Activated T-helper 1 cell treated with anti-CD3 and anti-CD28 coated beads, Interleukin-12 subunit alpha, Interleukin-12 subunit beta, Interleukin-2, Interleukin-4 antibody, amounts not matched to agents 30 ng/mL and 10 ng/mL and 1 ng/mL, durations not matched to agents 14 hours and 24 hours and 36 hours (primary cell): ENCODE measurements at regions not wholly inside any gene's neighbourhood (a gene's known extent, or its start where the extent isn't known, plus 50 kb on each side); places are given as distances from the start of the nearest gene placed in this dataset.
"Not testable (repeated sequence)": the region's sequence is repeated elsewhere in the genome, so short reads cannot be mapped to it uniquely, and the experiment has no call there.

Source experiments
- DNase-seq: peaks from one replicate; pipeline ENCODE4 v3.0.0; 2021; ENCODE audit warnings: low spot score
- H3K27ac Mint-ChIP-seq: one replicate; pipeline ENCODE4 v1.8.0; 2021; ENCODE audit warnings: mild to moderate bottlenecking, mixed read lengths
- H3K27me3 Mint-ChIP-seq: one replicate; pipeline ENCODE4 v1.8.0; 2022; ENCODE audit warnings: mild to moderate bottlenecking, moderate library complexity, mixed read lengths; ENCODE audit not compliant: insufficient read depth
- H3K36me3 Mint-ChIP-seq: one replicate; pipeline ENCODE4 v1.8.0; 2021; ENCODE audit warnings: low read depth, mixed read lengths
- H3K4me1 Mint-ChIP-seq: one replicate; pipeline ENCODE4 v1.8.0; 2021; ENCODE audit warnings: low read depth, mixed read lengths
- H3K4me3 Mint-ChIP-seq: one replicate; pipeline ENCODE4 v1.8.0; 2021; ENCODE audit warnings: mild to moderate bottlenecking, moderate library complexity, mixed read lengths
- H3K9me3 Mint-ChIP-seq: one replicate; pipeline ENCODE4 v1.8.0; 2021; ENCODE audit warnings: mixed read lengths
- intact Hi-C: fragments of 100-400 bp; cut with micrococcal nuclease; formaldehyde crosslinking; loops from one replicate; pipeline ENCODE4 v1.15.1; 2024

- Mint-ChIP-seq H3K4me1 (no peaks in the 10 kb centered on the region), H3K27me3 (peaks cover 10% of the 10 kb centered on the region), H3K36me3 (no peaks in the 10 kb centered on the region), H3K4me3 (no peak overlapping the region), H3K9me3 (peaks cover 2% of the 10 kb centered on the region), H3K27ac (no peak overlapping the region)
- intact Hi-C loops = no loop called here
- DNase-seq = no peak
Observed at GRCh38 chr20:24842274-24842917, 106.7 kb upstream of the CST7 start.

DNA sequence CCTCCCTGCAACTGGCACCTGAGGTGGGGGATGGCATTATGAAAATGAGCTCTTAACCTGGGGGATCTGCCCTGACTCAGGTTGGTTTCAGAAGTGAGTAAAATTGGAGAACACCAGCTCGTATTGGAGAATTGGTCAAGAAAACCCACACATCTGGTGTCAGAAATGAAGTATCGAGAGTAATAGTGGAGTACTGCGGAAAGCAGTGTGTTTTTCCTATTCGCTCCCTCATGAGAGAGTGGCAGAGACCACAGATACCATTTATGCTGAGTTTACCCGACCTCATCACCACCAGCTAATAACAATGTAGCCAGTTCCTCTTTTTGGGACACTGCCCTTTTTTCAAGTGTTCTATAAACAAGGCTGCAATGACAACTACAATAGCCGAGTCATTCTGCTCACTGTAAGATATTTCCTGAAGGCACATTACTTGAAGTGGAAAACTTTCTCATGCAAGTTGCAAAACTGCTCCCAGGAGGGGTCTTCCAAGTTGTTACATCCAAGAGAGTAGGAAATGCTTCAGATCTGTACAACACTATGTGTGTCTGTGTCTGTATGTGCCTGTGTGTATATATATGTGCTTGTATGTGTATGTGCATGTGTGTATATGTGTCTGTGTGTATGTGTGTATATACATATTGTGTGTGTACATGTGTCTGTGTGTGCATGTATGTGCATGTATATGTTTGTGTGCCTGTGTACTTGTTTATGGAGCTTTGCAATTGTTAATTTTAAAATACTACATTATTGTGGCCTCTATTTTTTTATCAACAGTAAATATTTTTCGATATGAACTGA is 106.0 kb upstream of the CST7 start:
- intact Hi-C loops = no loop called here
- H3K36me3 Mint-ChIP-seq = no peaks in the 10 kb centered on the region
- no peak overlapping the region for H3K27ac Mint-ChIP-seq
- no peaks in the 10 kb centered on the region for H3K4me1 Mint-ChIP-seq
- no peak overlapping the region for H3K4me3 Mint-ChIP-seq
- no peak for DNase-seq
- H3K9me3 Mint-ChIP-seq = peaks cover 6% of the 10 kb centered on the region
- peaks cover 11% of the 10 kb centered on the region for H3K27me3 Mint-ChIP-seq

DNA sequence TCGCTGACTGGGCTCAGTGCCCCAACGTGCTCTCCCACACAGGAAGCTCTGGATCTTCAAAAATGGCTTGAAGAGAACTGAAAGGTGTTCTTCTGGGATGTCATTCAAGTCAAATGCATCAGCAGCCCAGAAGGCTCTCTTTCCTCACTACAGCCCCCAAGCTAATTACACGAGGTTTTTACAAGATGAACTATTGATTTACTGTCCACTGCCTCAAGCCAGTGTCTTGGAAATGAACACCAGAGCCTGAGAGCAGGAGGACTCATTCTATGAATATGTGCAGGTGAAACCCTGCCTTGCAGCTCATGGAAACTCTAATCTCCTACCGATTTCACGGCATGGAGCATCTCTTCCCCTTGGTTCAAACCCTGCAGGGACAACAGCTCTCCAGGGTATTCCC is 98.9 kb upstream of the CST7 start:
- H3K27ac Mint-ChIP-seq = no peak overlapping the region
- no peaks in the 10 kb centered on the region for H3K36me3 Mint-ChIP-seq
- intact Hi-C loops = no loop called here
- H3K9me3 Mint-ChIP-seq = peaks cover 6% of the 10 kb centered on the region
- DNase-seq = no peak
- no peak overlapping the region for H3K4me3 Mint-ChIP-seq
- no peaks in the 10 kb centered on the region for H3K4me1 Mint-ChIP-seq
- peaks cover 12% of the 10 kb centered on the region for H3K27me3 Mint-ChIP-seq

DNA sequence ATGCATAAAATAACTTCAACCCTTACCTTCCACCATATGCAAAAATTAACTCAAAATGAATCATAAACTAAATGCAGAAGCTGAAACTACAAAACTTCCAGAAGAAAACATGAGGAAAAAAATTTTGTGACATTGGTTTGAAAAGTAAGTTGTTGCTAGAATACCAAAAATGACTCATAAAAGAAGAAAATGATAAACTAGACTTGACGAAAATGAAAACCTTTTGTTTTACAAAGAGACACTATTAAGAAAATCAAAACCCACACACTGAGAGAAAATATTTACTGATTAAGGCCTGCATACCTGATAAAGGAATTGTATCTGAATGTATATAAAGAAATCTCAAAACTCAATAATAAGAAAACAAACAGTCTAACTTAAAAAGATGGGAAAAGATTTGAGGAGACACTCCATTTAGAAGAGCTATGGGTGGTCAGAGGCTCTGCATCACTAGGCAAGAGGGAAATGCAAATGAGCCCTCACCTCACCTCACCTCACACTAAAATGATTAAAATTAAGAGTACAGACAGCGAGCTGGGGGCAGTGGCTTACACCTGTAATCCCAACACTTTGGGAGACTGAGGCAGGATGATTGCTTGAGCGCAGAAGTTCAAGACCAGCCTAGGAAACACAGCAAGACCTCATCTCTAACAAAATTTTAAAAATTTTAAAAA is 97.6 kb upstream of the CST7 start:
- intact Hi-C loops = no loop called here
- no peaks in the 10 kb centered on the region for H3K36me3 Mint-ChIP-seq
- H3K27me3 Mint-ChIP-seq = peaks cover 8% of the 10 kb centered on the region
- no peak for DNase-seq
- H3K9me3 Mint-ChIP-seq = peaks cover 6% of the 10 kb centered on the region
- no peak overlapping the region for H3K4me3 Mint-ChIP-seq
- H3K4me1 Mint-ChIP-seq = no peaks in the 10 kb centered on the region
- H3K27ac Mint-ChIP-seq = no peak overlapping the region

DNA sequence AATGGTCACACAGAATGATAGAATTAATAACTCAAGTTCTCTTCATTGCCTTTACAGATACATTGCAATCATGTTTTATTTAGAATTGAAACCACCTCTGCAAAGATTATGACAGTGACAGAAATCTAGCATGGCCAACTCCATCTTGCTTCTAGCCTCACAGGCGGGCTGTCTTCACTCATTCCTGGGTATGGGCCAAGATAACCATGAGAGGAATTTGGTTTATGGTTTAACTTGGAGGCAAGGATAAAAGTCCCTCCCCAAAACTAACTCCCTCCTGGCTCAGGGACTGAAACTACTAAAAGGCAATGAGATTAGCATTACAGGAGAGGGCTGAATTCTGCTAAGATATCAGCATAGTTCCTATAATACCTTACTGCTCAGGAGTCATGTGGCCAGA is 95.2 kb upstream of the CST7 start:
- H3K27me3 Mint-ChIP-seq = peaks cover 2% of the 10 kb centered on the region
- DNase-seq = no peak
- intact Hi-C loops = no loop called here
- H3K36me3 Mint-ChIP-seq = no peaks in the 10 kb centered on the region
- no peak overlapping the region for H3K4me3 Mint-ChIP-seq
- H3K4me1 Mint-ChIP-seq = peaks cover 8% of the 10 kb centered on the region
- no peaks in the 10 kb centered on the region for H3K9me3 Mint-ChIP-seq
- H3K27ac Mint-ChIP-seq = no peak overlapping the region

- H3K27ac Mint-ChIP-seq = no peak overlapping the region
- intact Hi-C loops = no loop called here
- no peaks in the 10 kb centered on the region for H3K36me3 Mint-ChIP-seq
- peaks cover 5% of the 10 kb centered on the region for H3K27me3 Mint-ChIP-seq
- peaks cover 8% of the 10 kb centered on the region for H3K4me1 Mint-ChIP-seq
- peaks cover 5% of the 10 kb centered on the region for H3K9me3 Mint-ChIP-seq
- DNase-seq = no peak
- no peak overlapping the region for H3K4me3 Mint-ChIP-seq
Observed at GRCh38 chr20:24855848-24856247, 93.2 kb upstream of the CST7 start.

DNA sequence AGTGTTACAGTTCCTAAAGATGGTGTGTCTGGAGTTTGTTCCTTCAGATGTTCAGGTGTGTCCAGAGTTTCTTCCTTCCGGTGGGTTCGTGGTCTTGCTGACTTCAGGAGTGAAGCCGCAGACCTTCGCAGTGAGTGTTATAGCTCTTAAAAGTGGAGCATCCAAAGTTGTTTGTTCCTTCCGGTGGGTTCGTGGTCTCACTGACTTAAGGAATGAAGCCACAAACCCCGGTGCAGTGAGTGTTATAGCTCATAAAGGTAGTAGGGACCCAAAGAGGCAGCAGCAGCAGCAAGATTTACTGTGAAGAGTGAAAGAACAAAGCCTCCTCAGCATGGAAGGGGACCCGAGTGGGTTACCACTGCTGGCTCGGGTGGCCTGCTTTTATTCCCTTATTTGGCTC is 90.6 kb upstream of the CST7 start:
- H3K36me3 Mint-ChIP-seq, intact Hi-C loops, H3K4me1 Mint-ChIP-seq, H3K27ac Mint-ChIP-seq, H3K4me3 Mint-ChIP-seq, H3K27me3 Mint-ChIP-seq, H3K9me3 Mint-ChIP-seq: not testable (repeated sequence)
- DNase-seq = peak; percentile 3

GRCh38 chr20:24859539-24859938 is 89.5 kb upstream of the CST7 start:
- Mint-ChIP-seq H3K27me3 (peaks cover 2% of the 10 kb centered on the region), H3K36me3 (no peaks in the 10 kb centered on the region), H3K27ac (no peak overlapping the region), H3K9me3 (peaks cover 14% of the 10 kb centered on the region), H3K4me1 (peaks cover 8% of the 10 kb centered on the region), H3K4me3 (no peak overlapping the region)
- intact Hi-C loops = no loop called here
- DNase-seq = no peak

DNA sequence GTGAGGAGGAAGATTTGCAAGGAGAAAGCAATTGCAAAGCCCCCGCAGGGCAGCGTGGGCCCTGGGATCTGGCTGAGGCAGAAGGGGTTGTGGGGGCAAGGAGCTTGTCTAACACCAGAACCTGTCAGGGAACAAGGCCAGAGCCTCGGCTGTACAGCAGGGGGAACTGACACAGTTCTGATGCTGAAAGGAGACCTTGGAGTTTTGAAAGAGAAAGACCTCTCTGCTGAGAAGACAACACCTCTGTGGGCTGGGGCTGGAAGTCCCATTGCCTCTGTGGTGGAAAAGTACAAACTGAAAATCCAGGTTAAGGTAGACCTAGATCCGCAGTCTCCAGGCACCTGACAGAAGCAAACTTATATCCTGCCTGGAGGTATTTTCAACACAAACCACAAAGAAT is 86.9 kb upstream of the CST7 start:
- H3K4me3 Mint-ChIP-seq = no peak overlapping the region
- intact Hi-C loops = no loop called here
- H3K27ac Mint-ChIP-seq = no peak overlapping the region
- H3K36me3 Mint-ChIP-seq = no peaks in the 10 kb centered on the region
- H3K9me3 Mint-ChIP-seq = peaks cover 22% of the 10 kb centered on the region
- H3K4me1 Mint-ChIP-seq = peaks cover 8% of the 10 kb centered on the region
- H3K27me3 Mint-ChIP-seq = peaks cover 4% of the 10 kb centered on the region
- DNase-seq = no peak

GRCh38 chr20:24862606-24863005 is 86.5 kb upstream of the CST7 start:
- DNase-seq = no peak
- H3K36me3 Mint-ChIP-seq = no peaks in the 10 kb centered on the region
- intact Hi-C loops = no loop called here
- peaks cover 4% of the 10 kb centered on the region for H3K27me3 Mint-ChIP-seq
- no peak overlapping the region for H3K4me3 Mint-ChIP-seq
- no peak overlapping the region for H3K27ac Mint-ChIP-seq
- H3K9me3 Mint-ChIP-seq = peaks cover 22% of the 10 kb centered on the region
- H3K4me1 Mint-ChIP-seq = peaks cover 8% of the 10 kb centered on the region

- Mint-ChIP-seq H3K4me3 (no peak overlapping the region), H3K36me3 (no peaks in the 10 kb centered on the region), H3K27ac (no peak overlapping the region), H3K4me1 (peaks cover 4% of the 10 kb centered on the region), H3K27me3 (peaks cover 4% of the 10 kb centered on the region), H3K9me3 (peaks cover 22% of the 10 kb centered on the region)
- no peak for DNase-seq
- intact Hi-C loops = no loop called here
Observed at GRCh38 chr20:24863356-24863755, 85.7 kb upstream of the CST7 start.

GRCh38 chr20:24866008-24866407 is 83.1 kb upstream of the CST7 start:
- H3K27me3 Mint-ChIP-seq = peaks cover 2% of the 10 kb centered on the region
- DNase-seq = no peak

DNA sequence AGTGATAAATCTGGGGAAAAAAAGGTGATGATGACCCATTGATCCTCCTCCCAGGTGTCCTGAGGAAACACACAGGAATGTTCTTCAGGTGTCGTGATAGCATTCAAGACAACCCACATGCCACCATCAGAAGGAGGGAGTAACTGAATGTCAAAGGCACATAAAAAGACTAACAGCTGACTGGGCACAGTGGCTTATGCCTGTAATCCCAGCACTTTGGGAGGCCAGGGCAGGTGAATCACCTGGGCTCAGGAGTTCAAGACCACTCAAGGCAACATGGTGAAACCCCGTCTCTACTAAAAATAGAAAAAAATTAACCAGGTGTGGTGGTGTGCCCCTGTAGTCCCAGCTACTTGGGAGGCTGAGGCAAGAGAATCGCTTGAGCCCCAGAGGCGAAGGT is 82.3 kb upstream of the CST7 start:
- Mint-ChIP-seq H3K4me1 (no peaks in the 10 kb centered on the region), H3K27me3 (peaks cover 2% of the 10 kb centered on the region), H3K27ac (no peak overlapping the region), H3K9me3 (peaks cover 17% of the 10 kb centered on the region), H3K4me3 (no peak overlapping the region), H3K36me3 (no peaks in the 10 kb centered on the region)
- DNase-seq = no peak
- intact Hi-C loops = no loop called here

More at GRCh38 chr20:24866008-24866407, 83.1 kb upstream of the CST7 start:
- peaks cover 17% of the 10 kb centered on the region for H3K9me3 Mint-ChIP-seq
- no peak overlapping the region for H3K4me3 Mint-ChIP-seq
- H3K36me3 Mint-ChIP-seq = no peaks in the 10 kb centered on the region
- H3K4me1 Mint-ChIP-seq = no peaks in the 10 kb centered on the region
- no peak overlapping the region for H3K27ac Mint-ChIP-seq
- intact Hi-C loops = no loop called here
